GM12891 (cell line): ENCODE measurements at regions not wholly inside any gene's neighbourhood (a gene's known extent, or its start where the extent isn't known, plus 50 kb on each side); places are given as distances from the start of the nearest gene placed in this dataset.
A peak's percentile ranks its signal among the peaks of the same experiment; 100 is the strongest.

ENCODE experiments used
- DNase-seq: peaks from one replicate; pipeline ENCODE4 v3.0.0; 2011; ENCODE audit warnings: low spot score; ENCODE audit not compliant: insufficient read length
- FAIRE-seq: peaks from 2 replicates; lab custom pipeline; 2011; peaks lifted over from hg19 to GRCh38; lab: Jason Lieb, UNC
- PAX5 ChIP-seq: IDR thresholded peaks from 2 replicates; pipeline ENCODE4 v1.6.1; 2011; ENCODE audit warnings: low read length, moderate library complexity, mild to moderate bottlenecking; ENCODE audit not compliant: insufficient read depth, severe bottlenecking
- POLR2A ChIP-seq: IDR thresholded peaks from 2 replicates; pipeline ENCODE4 v1.6.1; 2011; ENCODE audit warnings: low read depth, low read length, control low read depth
- POLR2AphosphoS5 ChIP-seq: IDR thresholded peaks from 2 replicates; pipeline ENCODE4 v1.6.1; 2011; ENCODE audit warnings: low read depth, low read length, control low read depth
- POU2F2 ChIP-seq: IDR thresholded peaks from 2 replicates; pipeline ENCODE4 v1.6.1; 2011; ENCODE audit warnings: low read depth, mild to moderate bottlenecking, control low read depth, low read length, moderate library complexity
- SPI1 ChIP-seq: IDR thresholded peaks from 2 replicates; pipeline ENCODE4 v1.6.1; 2011; ENCODE audit warnings: low read depth, low read length, control low read depth
- TAF1 ChIP-seq: IDR thresholded peaks from 2 replicates; pipeline ENCODE4 v1.6.1; 2011; ENCODE audit warnings: low read depth, low read length, control low read depth

DNA sequence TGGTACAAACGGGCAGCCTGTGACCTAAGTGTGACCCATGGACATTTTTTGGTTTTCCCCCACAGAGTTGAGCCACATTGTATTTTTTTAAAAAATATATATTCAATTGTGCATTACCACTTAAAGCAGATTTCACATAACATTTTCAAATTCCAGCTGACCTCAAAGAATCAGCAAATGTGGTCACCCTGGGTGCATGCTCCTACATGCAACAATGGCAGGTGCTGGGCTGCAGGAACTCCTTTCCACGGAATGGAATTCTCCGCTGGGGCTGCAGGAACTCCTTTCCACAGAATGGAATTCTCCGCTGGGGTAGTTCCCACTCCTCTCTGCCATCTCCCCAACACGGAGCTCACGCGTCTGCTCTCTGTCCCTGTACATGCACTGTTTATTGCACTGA, 68.7 kb downstream of the MAP10 start:
- TF ChIP-seq POU2F2 (no peak), POLR2A (no peak), TAF1 (no peak), POLR2AphosphoS5 (no peak), SPI1 (no peak), PAX5 (no peak)
- DNase-seq = no peak
- no peak for FAIRE-seq

DNA sequence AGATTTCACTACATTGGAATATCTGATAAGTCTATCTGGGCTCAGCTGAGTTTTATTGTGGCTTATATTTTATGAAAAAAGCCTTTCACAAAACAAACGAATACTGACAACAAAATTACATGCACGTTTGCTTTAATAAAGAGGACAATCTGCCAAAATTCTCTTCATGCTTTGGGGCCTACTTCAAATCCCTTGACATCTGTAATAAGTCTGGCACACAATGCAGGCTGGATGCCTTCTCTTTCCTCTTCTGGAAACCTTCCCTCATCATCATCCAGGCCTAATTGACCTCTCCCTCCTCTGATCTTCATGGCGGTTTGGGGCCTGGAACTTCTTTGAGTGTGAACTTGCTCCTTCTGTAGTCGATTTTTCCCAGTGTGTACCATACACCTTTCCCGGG, 70.3 kb downstream of the MAP10 start:
- FAIRE-seq = no peak
- no peak for TF ChIP-seq POLR2A
- TF ChIP-seq POLR2AphosphoS5 = no peak
- no peak for TF ChIP-seq TAF1
- TF ChIP-seq PAX5 = no peak
- no peak for TF ChIP-seq POU2F2
- TF ChIP-seq SPI1 = no peak
- no peak for DNase-seq

DNA sequence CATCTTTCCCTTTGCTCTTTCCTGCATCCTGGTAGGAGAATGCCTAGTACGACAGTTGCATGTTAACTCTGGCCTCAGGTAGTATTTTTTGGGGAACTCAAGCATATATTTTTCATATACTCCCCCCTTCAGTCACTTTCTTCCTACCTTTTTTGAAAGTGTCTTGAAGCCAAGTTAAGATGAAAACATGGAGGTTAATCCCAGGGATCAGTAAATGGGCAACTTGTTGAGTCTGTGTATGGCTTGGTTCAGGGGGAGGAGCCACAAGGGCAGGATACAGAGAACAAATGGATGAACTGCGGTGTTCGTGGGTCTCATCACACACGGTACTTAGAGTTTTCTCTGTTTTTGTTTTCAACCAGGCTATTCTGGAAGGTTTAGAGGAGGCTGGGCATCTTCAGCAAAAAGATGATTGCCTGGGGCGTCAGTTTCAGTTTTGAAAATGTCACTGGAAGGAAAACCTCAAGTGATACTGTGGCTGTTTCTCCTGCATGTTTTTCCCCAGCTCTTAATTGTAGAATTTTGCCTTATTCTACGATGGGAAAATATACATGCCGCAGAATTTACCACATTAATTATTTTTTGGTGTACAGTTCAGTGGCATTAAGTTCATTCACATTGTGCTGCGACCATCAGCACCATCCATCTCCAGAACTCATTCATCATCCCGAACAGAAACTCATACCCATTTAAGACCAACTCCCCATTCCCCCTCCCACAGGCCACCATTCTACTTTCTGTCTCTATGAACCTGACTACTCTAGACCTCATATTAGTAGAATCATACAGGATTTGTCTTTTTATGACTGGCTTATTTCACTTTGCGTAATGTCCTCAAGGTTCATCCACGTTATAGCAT, 71.5 kb downstream of the MAP10 start:
- no peak for FAIRE-seq
- TF ChIP-seq PAX5 (no peak), SPI1 (no peak), TAF1 (no peak), POU2F2 (no peak), POLR2AphosphoS5 (no peak), POLR2A (no peak)

DNA sequence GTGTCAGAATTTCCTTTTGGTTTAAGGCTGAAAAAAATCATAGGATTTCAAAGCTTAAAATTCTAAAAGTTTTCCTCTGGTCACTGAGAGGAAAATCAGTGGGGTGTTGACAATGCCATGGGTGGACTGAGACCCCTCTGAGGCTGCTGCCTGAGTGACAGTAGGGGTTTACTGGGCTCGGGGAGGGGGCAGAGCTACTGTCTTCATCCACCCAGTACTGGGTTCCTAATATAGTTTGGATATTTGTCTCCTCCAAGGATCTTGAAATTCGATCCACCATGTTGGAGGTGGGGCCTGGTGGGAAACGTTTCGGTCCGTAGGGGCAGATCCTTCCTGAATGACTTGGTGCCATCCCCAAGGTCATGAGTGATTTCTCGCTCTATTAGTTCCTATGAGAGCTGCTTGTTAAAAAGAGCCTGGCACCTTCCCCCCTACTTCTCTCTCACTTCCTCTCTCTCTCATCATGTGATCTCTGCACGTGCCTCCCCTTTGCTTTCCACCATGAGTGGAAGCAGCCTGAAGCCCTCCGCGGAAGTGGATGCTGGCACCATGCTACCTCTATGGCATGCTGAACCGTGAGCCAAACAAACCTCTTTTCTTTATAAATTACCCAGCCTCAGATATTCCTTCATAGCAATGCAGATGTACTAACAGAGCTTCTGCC, 72.3 kb downstream of the MAP10 start:
- TF ChIP-seq PAX5 = no peak
- no peak for TF ChIP-seq POLR2AphosphoS5
- no peak for TF ChIP-seq TAF1
- 0 out of 2 replicates have a peak, but pooled peaks have one; percentile 33 for TF ChIP-seq SPI1
- no peak for TF ChIP-seq POLR2A
- no peak for TF ChIP-seq POU2F2
- FAIRE-seq = no peak
- no peak for DNase-seq

More for the DNA sequence above, 71.5 kb downstream of the MAP10 start:
- no peak for DNase-seq

DNA sequence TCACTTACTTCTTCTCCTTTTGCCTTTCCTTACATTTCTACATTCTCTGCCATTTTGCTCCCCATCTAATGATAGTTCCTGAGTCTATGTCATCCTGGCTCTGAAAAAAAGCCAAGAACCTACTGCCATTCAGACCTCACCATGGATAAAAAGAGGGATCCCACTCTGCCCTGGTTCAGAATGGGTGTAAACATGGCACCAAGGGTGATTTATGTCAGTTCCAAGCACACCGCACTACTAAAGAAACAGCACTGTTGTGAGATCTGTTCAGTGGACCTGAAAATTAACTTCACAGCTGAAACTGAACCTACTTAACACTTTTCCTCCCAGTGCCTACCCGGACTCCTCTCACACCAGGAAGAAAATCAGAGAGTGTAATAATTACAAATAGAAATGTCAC, 72.3 kb upstream of the NTPCR start:
- DNase-seq = no peak
- TF ChIP-seq SPI1 (no peak), POLR2A (no peak), TAF1 (no peak), POLR2AphosphoS5 (no peak), POU2F2 (no peak), PAX5 (no peak)
- FAIRE-seq = no peak

DNA sequence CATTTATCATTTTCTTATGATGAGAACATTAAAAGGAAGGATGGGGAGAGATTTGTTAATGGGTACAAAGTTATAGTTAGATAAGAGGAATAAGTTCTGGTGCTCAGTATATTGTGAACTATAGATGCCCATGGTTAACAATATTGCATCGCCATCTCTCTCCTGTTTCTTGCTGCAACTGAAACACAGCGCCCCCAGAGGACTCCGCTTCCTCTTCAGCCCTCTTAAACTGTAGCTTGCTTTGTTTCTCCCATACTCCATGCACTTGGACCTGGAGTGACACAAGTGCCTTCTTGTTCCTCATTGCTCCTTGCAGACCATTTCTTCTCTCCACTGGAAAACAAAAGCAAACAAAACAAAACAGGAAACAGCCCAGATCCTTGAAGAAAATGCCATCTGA, 70.1 kb upstream of the NTPCR start:
- TF ChIP-seq PAX5 (no peak), POLR2AphosphoS5 (no peak), POLR2A (no peak), POU2F2 (no peak), SPI1 (no peak), TAF1 (no peak)
- no peak for DNase-seq
- no peak for FAIRE-seq

DNA sequence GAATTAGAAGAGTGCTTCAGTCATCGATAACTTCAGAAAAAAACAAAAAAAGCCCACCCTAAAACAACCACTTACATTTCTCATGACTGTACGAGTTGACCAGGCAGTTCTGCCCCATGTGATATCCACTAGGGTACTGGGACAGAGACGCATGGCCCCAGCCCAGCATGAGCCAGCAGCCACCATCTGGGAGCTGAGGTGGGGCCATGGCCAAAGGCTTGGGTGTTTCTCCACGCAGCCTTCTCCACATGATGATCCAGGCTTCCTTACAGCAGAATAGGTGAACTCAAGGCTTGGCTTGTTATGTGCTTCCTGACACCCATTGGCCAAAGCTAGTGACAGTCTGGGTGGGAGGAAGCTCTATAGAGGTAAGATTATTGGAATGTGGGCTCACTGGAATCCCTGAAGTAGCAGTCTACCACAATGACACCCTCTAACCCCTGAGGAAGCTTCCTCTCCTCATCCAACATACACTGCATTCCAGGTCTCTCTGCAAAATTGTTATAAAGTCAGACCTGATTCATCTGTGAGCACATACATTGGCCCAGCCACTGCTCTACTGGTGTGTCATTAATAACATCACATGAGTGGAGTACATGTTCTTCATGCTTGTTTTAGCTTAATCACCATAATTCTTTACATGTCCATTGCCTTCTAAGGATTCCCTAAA, 66.3 kb upstream of the NTPCR start:
- no peak for FAIRE-seq
- DNase-seq = no peak
- no peak for TF ChIP-seq POLR2AphosphoS5
- TF ChIP-seq SPI1 = no peak
- TF ChIP-seq POLR2A = no peak
- no peak for TF ChIP-seq PAX5
- no peak for TF ChIP-seq POU2F2
- TF ChIP-seq TAF1 = no peak

DNA sequence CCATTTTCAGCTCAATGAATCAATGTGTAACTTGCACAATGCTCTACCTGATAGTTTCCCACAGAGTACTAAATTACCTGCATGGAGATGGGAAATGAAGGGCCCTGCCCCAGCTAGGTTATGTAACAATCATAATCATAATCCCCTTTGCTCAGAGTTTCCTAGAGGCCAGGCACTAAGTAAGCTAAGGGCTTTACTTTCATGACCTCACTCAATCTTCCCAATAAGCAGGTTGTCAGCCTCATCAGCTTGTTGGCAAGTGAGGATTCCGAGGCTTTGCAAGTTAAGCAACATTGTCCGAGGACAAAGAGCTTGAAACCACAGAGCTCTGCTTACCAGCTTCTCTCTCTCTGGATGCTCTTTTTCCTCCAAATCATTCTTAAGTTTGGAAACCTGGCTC, 64.1 kb upstream of the NTPCR start:
- FAIRE-seq (no peak), DNase-seq (no peak)
- TF ChIP-seq POU2F2 (no peak), SPI1 (no peak), POLR2AphosphoS5 (no peak), TAF1 (no peak), PAX5 (no peak), POLR2A (no peak)

DNA sequence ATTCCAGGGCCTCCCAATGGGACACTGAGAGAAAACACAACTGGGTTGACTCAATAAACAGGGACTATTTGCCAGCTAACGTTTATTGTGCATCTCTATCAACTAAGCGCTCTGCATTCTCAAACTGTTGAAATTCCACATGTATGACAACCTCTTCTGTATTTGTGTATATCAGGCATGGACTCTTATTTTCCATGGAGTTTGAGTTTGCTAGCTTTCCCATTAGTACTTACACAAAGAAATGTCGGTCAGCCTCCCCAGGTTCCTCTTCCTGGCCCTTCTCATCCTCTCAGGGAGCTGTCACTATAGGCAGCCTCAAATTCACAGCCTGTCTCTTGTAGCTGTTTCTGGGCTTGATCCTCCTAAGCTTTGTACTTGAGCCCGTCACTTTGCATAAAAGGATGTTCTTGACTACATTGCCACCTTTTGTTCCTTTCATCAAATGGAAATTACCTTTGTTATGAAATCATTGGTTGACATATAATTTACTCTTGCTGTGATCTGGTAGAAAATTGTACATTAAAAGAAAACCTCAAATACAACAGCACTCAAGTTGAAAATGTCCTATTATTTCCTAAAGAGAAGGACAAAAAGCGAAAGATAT, 60.0 kb upstream of the NTPCR start:
- no peak for DNase-seq
- TF ChIP-seq POU2F2 (no peak), TAF1 (no peak), PAX5 (no peak), POLR2A (no peak), POLR2AphosphoS5 (no peak), SPI1 (no peak)
- no peak for FAIRE-seq
